GM12873 (cell line): ENCODE measurements at regions not wholly inside any gene's neighbourhood (a gene's known extent, or its start where the extent isn't known, plus 50 kb on each side); places are given as distances from the start of the nearest gene placed in this dataset.

ENCODE experiments used
- CTCF ChIP-seq: IDR thresholded peaks from 2 replicates; pipeline ENCODE4 v1.5.1; 2012; ENCODE audit warnings: low read depth, mild to moderate bottlenecking, moderate library complexity, low read length, control low read depth; ENCODE audit not compliant: insufficient read depth; ENCODE audit errors: missing control alignments

GRCh38 chr21:15616864-15617574, 112.8 kb upstream of the USP25 start:
- TF ChIP-seq CTCF, result no peak

DNA sequence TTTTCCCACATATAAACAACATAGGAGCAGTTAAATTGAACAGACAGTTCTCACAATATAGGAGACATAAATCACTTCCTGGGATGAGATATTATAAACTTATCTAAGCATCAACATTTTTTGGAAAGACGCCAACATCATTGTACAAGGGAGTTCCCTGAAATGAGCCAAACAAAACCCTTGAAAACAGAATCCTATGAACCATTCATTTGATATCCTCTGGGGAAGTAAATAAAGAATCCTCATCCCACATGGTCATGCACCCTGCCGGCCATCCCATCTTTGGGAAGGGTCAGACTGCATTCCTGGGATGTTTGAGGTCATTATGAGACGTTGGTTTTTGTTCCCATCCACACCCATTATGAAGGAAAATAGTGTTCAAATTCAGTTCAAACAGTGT, 111.8 kb upstream of the USP25 start:
- no peak for TF ChIP-seq CTCF

- no peak for TF ChIP-seq CTCF
Observed at GRCh38 chr21:15620892-15621291, 108.9 kb upstream of the USP25 start.

DNA sequence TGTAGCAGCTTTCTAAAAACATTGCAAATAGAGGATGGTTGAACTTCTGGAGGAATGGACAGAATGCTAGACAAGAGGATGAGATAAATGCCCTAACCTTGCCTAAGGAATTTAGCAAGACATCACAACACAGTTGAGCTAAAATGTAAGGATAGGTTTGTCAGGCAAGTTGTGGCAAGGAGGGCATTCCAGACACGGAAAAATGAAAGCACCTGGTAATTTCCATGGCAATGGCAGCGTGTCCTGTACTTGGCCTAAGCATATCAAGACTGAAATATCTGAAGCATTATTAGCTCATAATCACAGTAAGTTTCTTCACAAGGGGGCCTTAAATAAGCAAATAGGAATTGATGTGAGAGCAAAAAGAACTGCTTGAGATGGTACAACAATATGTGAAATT, 105.1 kb upstream of the USP25 start:
- TF ChIP-seq CTCF, result no peak

DNA sequence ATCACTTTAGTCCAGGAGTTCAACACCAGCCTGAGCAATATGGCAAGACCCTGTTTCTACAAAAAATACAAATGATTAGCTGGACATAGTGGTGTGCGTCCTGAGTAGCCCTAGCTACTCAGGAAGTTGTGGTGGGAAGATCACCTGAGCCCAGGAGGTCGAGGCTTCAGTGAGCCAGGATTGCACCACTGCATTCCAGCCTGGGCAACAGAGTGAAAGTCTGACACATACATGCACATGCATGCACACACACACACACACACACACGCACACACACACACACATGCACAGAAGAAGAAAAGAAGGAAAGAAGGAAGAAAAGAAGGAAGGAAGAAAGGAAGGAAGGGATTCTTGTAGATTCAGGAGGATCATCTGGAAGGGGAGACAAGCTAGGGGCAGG, 104.4 kb upstream of the USP25 start:
- TF ChIP-seq CTCF, result no peak

DNA sequence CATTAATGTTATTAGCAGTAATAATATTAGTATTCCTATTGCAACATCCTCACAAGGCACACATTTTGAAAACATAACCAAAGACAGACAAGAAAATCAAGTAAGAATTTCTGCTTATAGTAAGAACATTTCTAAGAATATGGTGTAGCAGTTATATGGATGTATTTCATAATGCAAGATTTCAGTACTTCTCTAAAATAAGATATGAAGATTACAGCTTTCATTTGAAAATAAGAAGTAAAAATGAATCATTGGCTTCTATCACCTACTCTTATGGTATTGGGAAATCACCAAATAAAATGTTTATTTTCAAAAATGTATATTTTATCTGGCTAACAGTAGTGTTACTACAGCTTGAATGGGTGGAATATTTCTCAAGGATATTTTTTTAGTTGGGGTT, 103.8 kb upstream of the USP25 start:
- no peak for TF ChIP-seq CTCF

- no peak for TF ChIP-seq CTCF
Observed at GRCh38 chr21:15627011-15627410, 102.8 kb upstream of the USP25 start.
